Hepatocyte (in vitro differentiated cells): ENCODE measurements at regions not wholly inside any gene's neighbourhood (a gene's known extent, or its start where the extent isn't known, plus 50 kb on each side); places are given as distances from the start of the nearest gene placed in this dataset.

Experiments
- CTCF ChIP-seq: fragments of 200-600 bp; sonication (generic); IDR thresholded peaks from 2 replicates; pipeline ENCODE4 v1.5.1; 2016; ENCODE audit warnings: antibody characterized with exemption, mild to moderate bottlenecking; ENCODE audit not compliant: poor library complexity
- EZH2phosphoT487 ChIP-seq: fragments of 200-600 bp; sonication (generic); IDR thresholded peaks from one replicate; pipeline ENCODE4 v1.6.1; 2018; ENCODE audit warnings: antibody characterized with exemption, mild to moderate bottlenecking, low read depth, moderate library complexity; ENCODE audit not compliant: unreplicated experiment, severe bottlenecking

- TF ChIP-seq CTCF = no peak
- no peak for TF ChIP-seq EZH2phosphoT487
These were observed 160.0 kb upstream of the SPRY1 start for GRCh38 chr4:123236606-123237005.
